ENCODE measurements at regions not wholly inside any gene's neighbourhood (a gene's known extent, or its start where the extent isn't known, plus 50 kb on each side); places are given as distances from the start of the nearest gene placed in this dataset.

- TF ChIP-seq POLR2AphosphoS5 (IDR thresholded peaks at IDR 0.05; ENCODE audit: insufficient read depth in 1 of 2, low read depth in 1 of 2) (no peak), POLR2A (IDR thresholded peaks at IDR 0.05) (no peak)
- TF ChIP-seq, protein P1, sequence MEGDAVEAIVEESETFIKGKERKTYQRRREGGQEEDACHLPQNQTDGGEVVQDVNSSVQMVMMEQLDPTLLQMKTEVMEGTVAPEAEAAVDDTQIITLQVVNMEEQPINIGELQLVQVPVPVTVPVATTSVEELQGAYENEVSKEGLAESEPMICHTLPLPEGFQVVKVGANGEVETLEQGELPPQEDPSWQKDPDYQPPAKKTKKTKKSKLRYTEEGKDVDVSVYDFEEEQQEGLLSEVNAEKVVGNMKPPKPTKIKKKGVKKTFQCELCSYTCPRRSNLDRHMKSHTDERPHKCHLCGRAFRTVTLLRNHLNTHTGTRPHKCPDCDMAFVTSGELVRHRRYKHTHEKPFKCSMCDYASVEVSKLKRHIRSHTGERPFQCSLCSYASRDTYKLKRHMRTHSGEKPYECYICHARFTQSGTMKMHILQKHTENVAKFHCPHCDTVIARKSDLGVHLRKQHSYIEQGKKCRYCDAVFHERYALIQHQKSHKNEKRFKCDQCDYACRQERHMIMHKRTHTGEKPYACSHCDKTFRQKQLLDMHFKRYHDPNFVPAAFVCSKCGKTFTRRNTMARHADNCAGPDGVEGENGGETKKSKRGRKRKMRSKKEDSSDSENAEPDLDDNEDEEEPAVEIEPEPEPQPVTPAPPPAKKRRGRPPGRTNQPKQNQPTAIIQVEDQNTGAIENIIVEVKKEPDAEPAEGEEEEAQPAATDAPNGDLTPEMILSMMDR (IDR thresholded peaks at IDR 0.05): no peak
- Histone ChIP-seq H3K4me3 (no peak overlapping the region), H3K27ac (no peak overlapping the region), H3K9me3 (no peaks in the 10 kb centered on the region), H3K4me1 (no peaks in the 10 kb centered on the region), H3K27me3 (no peaks in the 10 kb centered on the region), H3K36me3 (no peaks in the 10 kb centered on the region)
- intact Hi-C loops (cut with DNase I): no loop called here
- DNase-seq (ENCODE audit: extremely low spot score in 2 of 2): no peak
These were observed 54.2 kb upstream of the NT5C1B start for GRCh38 chr2:18643326-18644114.

GRCh38 chr2:18641823-18642222 lies 52.5 kb upstream of the NT5C1B start:
- no peak for TF ChIP-seq POLR2A (IDR thresholded peaks at IDR 0.05)
- TF ChIP-seq, protein P1 (IDR thresholded peaks at IDR 0.05): no peak
- no peak for TF ChIP-seq POLR2AphosphoS5 (IDR thresholded peaks at IDR 0.05; ENCODE audit: insufficient read depth in 1 of 2, low read depth in 1 of 2)
- H3K4me3 ChIP-seq: no peak overlapping the region
- H3K27me3 ChIP-seq: no peaks in the 10 kb centered on the region
- H3K4me1 ChIP-seq: no peaks in the 10 kb centered on the region
- intact Hi-C loops (cut with DNase I): no loop called here
- H3K9me3 ChIP-seq: no peaks in the 10 kb centered on the region
- H3K27ac ChIP-seq: no peak overlapping the region
- no peaks in the 10 kb centered on the region for H3K36me3 ChIP-seq
- no peak for DNase-seq (ENCODE audit: extremely low spot score in 2 of 2)

GRCh38 chr2:18639756-18640453 lies 50.5 kb upstream of the NT5C1B start:
- intact Hi-C loops (cut with DNase I): no loop called here
- Histone ChIP-seq H3K4me1 (no peaks in the 10 kb centered on the region), H3K27me3 (no peaks in the 10 kb centered on the region), H3K36me3 (no peaks in the 10 kb centered on the region), H3K9me3 (no peaks in the 10 kb centered on the region), H3K27ac (no peak overlapping the region), H3K4me3 (no peak overlapping the region)
- TF ChIP-seq, protein P1 (IDR thresholded peaks at IDR 0.05): no peak
- TF ChIP-seq POLR2AphosphoS5 (IDR thresholded peaks at IDR 0.05; ENCODE audit: insufficient read depth in 1 of 2, low read depth in 1 of 2) (no peak), POLR2A (IDR thresholded peaks at IDR 0.05) (no peak)
- DNase-seq (ENCODE audit: extremely low spot score in 2 of 2): no peak

All from vagina (tissue), 2 donors.